Fibroblast of lung (primary cell): ENCODE measurements at regions not wholly inside any gene's neighbourhood (a gene's known extent, or its start where the extent isn't known, plus 50 kb on each side); places are given as distances from the start of the nearest gene placed in this dataset.

ENCODE experiments used
- EZH2 ChIP-seq: IDR thresholded peaks from 2 replicates; pipeline ENCODE4 v1.5.1; 2012; ENCODE audit warnings: low read length, control low read depth, mild to moderate bottlenecking; ENCODE audit errors: missing control alignments
- TF ChIP-seq, protein P1 (sequence below), 2 donors: IDR thresholded peaks in 1 of 2; conservative IDR thresholded peaks in 1 of 2; 1 replicate in 1 of 2; 2 replicates in 1 of 2; pipeline ENCODE4 v1.5.1; 2011 to 2012; ENCODE audit warnings: low read length in 2 of 2, control low read depth in 1 of 2, inconsistent platforms in 1 of 2, low read depth in 1 of 2, mild to moderate bottlenecking in 1 of 2

DNA sequence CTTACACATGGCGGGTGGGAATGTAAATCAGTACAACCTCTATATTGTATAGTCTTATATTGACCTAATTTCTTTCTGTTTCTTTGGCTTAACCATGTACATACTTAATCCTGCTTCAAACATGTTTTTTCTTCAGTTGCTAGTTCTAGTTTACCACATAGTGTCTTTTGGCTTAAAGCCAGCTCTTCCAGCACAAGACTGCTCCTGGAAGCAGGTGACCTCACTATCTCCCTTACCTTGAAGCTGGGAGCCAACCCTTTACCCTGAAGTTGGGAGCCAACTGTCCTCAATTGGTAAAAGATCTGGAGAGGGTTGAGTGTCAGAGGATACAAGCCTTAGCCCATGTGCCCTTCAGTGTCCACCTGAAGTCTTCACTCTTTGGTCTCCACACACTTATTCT, 162.7 kb downstream of the AASDH start:
- TF ChIP-seq, protein P1, sequence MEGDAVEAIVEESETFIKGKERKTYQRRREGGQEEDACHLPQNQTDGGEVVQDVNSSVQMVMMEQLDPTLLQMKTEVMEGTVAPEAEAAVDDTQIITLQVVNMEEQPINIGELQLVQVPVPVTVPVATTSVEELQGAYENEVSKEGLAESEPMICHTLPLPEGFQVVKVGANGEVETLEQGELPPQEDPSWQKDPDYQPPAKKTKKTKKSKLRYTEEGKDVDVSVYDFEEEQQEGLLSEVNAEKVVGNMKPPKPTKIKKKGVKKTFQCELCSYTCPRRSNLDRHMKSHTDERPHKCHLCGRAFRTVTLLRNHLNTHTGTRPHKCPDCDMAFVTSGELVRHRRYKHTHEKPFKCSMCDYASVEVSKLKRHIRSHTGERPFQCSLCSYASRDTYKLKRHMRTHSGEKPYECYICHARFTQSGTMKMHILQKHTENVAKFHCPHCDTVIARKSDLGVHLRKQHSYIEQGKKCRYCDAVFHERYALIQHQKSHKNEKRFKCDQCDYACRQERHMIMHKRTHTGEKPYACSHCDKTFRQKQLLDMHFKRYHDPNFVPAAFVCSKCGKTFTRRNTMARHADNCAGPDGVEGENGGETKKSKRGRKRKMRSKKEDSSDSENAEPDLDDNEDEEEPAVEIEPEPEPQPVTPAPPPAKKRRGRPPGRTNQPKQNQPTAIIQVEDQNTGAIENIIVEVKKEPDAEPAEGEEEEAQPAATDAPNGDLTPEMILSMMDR (conservative IDR thresholded peaks at IDR 0.05 in 1 of 2, IDR thresholded peaks at IDR 0.05 in 1 of 2; ENCODE audit: low read depth in 1 of 2, low read length in 2 of 2): no peak
- TF ChIP-seq EZH2: no peak
